NCI-H2107 (cell line): ENCODE measurements at regions not wholly inside any gene's neighbourhood (a gene's known extent, or its start where the extent isn't known, plus 50 kb on each side); places are given as distances from the start of the nearest gene placed in this dataset.
"Not testable (repeated sequence)": the region's sequence is repeated elsewhere in the genome, so short reads cannot be mapped to it uniquely, and the experiment has no call there.

ENCODE experiments used
- DNase-seq: peaks from one replicate; lab custom pipeline; 2025; lab: John Stamatoyannopoulos, UW

DNA sequence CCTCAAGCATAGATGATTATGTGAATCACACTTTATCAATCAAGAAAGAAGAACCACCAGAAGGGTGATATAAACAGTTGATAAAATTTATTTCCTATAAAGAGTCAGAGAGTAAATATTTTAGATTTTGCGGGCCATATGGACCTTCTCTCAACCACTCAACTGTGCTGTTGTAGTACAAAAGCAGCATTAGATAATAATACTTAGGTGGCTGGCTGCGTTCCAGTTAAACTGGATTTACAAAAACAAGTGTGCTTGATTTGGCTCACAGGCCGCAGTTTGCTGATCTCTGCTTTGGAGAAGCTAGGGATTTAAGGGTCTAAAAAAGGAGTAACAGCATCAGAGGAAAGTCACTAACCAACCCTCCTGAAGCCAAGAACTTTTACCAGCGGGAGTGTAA is 1406.0 kb downstream of the KCNT2 start:
- DNase-seq = no peak

DNA sequence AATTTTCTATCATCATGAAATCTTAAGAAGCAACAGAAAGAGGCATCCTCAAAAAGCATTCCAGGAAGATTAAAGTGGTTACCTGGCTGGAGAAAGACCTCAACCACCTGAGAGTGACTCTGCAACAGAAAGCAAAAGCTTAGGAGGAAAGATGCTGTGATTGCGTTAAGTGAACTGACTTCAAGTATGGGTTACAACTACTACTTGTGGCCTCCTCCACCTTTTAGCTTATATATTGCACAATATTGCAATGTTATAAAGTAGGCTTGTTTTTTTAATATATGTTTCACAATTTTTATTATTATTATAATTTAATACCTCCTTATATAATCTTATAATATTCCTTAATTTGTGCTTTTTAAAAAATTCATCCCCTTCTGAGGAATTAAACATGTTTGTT is 1407.5 kb downstream of the KCNT2 start:
- DNase-seq = no peak

GRCh38 chr1:195197116-195197515 is 1411.1 kb downstream of the KCNT2 start:
- DNase-seq = no peak

GRCh38 chr1:195195423-195196057 is 1412.7 kb downstream of the KCNT2 start:
- DNase-seq = no peak

DNA sequence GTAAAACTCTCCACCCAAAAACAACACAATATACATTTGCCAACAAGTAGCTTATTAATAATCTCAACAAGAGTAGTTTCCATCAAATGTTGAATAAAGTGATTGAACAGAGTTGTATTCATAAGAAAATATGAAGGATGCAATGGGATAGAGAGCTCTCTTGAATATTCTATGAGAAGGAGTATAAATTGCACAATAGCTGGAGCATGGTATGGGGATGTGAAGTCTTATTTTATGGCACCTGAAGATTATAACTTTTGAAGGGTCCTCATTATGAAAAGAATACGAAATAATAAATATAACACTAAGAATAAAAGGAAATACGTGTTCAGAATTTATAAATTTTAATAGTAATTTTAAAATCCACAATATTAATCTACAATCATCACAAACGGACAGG is 1415.1 kb downstream of the KCNT2 start:
- no peak for DNase-seq

- no peak for DNase-seq
Measured at GRCh38 chr1:195188821-195189220, 1419.4 kb downstream of the KCNT2 start.

DNA sequence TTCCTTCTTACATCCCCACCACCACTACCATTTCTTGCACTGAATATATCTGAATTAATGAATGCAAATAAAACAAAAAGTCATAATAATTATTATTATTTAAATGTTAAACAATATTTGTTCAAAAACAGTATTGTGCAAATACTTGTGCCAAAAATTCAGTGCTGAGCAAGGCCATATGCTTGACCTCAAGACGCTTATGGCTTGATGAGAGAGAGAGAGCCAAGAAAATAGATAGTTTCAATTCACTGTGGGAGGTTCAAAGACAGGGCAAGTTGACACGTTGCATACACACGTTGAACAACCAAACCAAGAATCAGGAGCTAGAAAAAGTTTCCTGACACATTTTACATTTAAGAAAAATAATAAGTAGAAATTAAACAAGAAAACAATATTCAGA is 1421.7 kb downstream of the KCNT2 start:
- no peak for DNase-seq

DNA sequence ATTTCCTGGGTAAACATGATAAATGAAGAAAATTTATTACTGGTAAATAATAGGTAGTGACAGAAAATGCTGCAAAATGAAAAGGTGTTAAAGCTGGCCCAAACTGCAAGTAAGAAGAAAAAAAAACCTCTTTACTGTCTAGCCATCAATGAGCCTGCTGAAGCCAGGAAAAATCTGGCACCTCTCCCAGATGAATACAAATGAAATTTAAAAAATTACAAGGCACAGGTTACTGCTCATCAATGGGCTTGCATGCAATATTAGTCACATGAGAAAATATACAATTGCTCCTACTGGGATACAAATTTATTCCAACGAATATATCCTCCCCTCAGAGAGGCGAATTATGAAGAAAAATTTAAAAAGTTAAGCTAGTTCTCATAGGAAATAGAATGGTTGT is 1422.5 kb downstream of the KCNT2 start:
- DNase-seq = no peak

DNA sequence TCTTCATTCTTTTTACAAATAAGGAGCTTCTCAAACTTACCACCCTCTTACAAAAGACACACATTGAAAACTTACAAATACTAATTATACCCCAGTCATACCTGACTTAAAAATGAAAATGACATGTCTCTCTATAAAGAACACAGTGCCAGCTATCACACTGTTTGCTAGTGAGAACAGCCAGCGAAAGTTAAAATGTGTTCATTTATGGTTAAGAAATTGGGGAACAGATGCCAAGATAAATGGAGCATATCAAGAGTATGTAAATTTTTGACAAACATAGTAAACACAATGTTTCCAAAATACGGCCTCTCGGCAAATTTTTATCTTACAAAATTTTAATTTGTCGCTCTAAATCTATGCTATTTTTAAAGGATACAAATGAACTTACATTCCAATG is 1422.9 kb downstream of the KCNT2 start:
- no peak for DNase-seq

- no peak for DNase-seq
Measured at GRCh38 chr1:195173753-195174152, 1434.5 kb downstream of the KCNT2 start.

GRCh38 chr1:195159795-195160194 is 1448.4 kb downstream of the KCNT2 start:
- not testable (repeated sequence) for DNase-seq

- no peak for DNase-seq
Measured at GRCh38 chr1:195158091-195158490, 1450.1 kb downstream of the KCNT2 start.

GRCh38 chr1:195153107-195153506 is 1455.1 kb downstream of the KCNT2 start:
- no peak for DNase-seq

DNA sequence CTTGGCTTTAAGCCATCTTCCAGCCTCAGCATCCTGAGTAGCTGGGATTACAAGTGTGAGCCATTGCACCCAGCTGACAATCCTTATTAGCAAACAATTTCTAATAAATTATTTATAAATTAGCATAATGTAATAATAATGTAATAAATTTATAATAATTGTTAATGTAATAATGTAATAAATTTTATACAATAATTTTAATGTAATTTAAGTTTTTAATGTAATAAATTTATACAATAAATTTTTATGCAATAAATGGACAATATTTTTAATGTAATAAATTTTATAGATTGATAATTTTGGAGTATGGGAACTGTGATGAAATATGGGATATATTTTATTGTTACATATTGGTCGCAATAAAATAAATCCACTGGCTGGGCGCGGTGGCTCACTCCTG is 1457.5 kb downstream of the KCNT2 start:
- DNase-seq = no peak

GRCh38 chr1:195141294-195141693 is 1466.9 kb downstream of the KCNT2 start:
- no peak for DNase-seq

GRCh38 chr1:195130598-195130997 is 1477.6 kb downstream of the KCNT2 start:
- no peak for DNase-seq

DNA sequence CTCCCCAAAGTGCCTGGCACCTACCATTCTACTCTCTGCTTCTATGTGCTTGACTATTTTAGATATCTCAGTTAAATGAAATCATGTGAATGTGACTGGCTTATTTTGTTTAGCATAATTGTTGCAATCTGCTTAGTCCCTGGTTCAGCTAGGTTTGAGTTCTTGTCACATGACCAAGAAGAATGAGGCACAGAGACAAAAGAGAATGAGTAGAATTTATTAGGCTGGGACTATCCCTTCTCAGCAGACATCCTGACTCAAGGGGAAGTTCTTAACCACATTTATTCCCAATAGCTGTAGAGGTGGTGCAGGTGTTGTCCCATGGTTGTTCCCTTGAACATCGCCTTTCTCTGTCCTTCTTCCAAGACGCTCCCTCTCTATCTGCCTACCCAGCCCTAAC is 1485.7 kb downstream of the KCNT2 start:
- no peak for DNase-seq

DNA sequence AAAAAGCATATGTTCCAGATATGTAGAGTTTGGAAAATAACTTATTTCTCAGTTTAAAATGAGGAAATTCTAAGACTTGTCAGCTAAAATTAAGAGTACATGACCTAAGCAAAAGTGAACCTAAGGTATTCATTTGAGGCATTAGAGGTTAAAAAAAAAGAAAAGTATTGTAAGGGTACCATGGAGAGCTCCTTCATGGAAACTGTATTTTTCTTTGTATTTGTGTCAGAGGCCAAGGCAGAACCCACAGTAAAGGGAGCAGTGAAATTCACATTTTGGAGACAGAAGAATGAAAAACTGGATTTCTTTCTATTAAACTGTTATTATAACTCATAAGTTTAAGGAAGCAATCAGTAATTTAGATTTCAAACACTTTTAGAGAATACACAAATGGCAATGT is 1494.8 kb downstream of the KCNT2 start:
- DNase-seq = no peak

GRCh38 chr1:195105773-195106172 is 1502.5 kb downstream of the KCNT2 start:
- no peak for DNase-seq

- no peak for DNase-seq
Measured at GRCh38 chr1:195105281-195105680, 1503.0 kb downstream of the KCNT2 start.

- DNase-seq = no peak
Measured at GRCh38 chr1:195097316-195097715, 1510.9 kb downstream of the KCNT2 start.

DNA sequence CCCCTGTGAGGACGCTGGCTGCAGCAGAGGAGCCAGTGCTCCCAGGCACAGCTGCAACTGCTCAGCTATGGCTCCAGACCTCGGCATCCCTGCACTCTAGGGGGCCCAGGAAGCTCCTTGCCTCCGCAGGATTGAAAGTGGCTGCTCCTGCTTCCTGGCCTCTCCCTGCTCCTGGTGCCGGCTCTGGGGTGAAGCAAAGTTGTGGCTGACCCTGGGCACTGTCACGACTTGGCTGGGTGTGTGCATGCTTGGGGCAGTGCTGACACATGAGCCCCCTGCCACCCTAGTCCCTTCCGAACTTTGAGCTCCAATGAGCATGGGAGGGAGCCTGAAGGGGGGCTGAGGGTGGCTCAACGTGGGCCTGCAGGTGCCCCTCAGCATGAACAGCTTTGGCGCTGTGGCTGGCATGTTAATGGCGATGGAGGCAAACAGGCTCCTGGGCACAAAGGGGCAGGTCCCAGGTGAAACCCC is 1512.2 kb downstream of the KCNT2 start:
- no peak for DNase-seq

GRCh38 chr1:195085196-195085595 is 1523.0 kb downstream of the KCNT2 start:
- no peak for DNase-seq

DNA sequence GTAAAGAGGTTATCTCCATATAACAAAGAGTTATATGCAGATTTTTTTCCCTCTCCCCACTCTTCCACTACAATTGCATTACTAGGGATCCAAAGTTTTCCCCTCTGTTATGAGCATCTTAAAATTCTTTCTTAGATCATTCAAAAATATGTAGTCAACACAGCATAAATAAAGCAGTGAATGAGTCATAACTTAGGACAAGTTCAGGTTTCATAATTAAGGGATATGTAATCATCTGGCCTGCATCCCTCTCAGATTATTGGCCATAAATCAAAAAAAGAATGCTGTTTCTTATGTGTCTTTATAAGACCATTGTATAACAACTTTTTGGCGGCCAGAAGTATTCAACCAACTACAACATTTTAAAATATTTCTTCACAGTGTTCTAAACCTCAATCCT is 1526.1 kb downstream of the KCNT2 start:
- DNase-seq = no peak

DNA sequence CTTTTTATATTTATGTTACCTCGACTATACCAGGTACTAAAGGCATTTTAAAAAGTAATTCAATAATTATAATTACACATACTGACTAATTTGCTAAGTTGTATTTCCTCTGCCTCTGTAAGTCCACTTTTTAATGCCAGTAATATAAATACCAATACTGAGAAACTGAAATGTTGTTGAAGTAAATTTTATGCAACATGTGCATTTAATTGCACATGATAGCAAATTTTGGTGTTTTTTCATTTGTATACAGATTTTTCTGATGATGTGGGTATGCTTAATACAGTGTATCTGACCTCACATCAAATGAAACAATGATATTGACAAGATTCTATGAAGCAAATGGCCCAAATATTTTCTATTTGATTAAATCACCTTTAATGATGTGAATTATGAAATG is 1531.6 kb downstream of the KCNT2 start:
- no peak for DNase-seq
